HG02885 (cell line): ENCODE measurements at regions not wholly inside any gene's neighbourhood (a gene's known extent, or its start where the extent isn't known, plus 50 kb on each side); places are given as distances from the start of the nearest gene placed in this dataset.

Experiments
- ATAC-seq: cut with Tn5 transposase; IDR thresholded peaks from one replicate; pipeline ENCODE4 v1.9.1; 2021; ENCODE audit warnings: mild to moderate bottlenecking; ENCODE audit not compliant: unreplicated experiment, poor library complexity

- no peak for ATAC-seq
These were observed 93.7 kb upstream of the MYCN start for GRCh38 chr2:15846626-15847025.

- ATAC-seq, result no peak
These were observed 89.8 kb upstream of the MYCN start for GRCh38 chr2:15850534-15850933.

GRCh38 chr2:15851076-15851693, 89.2 kb upstream of the MYCN start:
- ATAC-seq, result no peak

- ATAC-seq, result no peak
These were observed 87.5 kb upstream of the MYCN start for GRCh38 chr2:15852811-15853210.

GRCh38 chr2:15853903-15854302, 86.4 kb upstream of the MYCN start:
- no peak for ATAC-seq

- no peak for ATAC-seq
These were observed 84.5 kb upstream of the MYCN start for GRCh38 chr2:15855766-15856260.

- ATAC-seq, result no peak
These were observed 84.0 kb upstream of the MYCN start for GRCh38 chr2:15856318-15856717.

- no peak for ATAC-seq
These were observed 81.9 kb upstream of the MYCN start for GRCh38 chr2:15858466-15858865.

- ATAC-seq, result no peak
These were observed 80.2 kb upstream of the MYCN start for GRCh38 chr2:15860051-15860663.

- ATAC-seq, result no peak
These were observed 79.6 kb upstream of the MYCN start for GRCh38 chr2:15860760-15861159.

GRCh38 chr2:15861172-15861822, 79.1 kb upstream of the MYCN start:
- no peak for ATAC-seq

GRCh38 chr2:15861898-15862297, 78.5 kb upstream of the MYCN start:
- no peak for ATAC-seq

GRCh38 chr2:15863089-15863488, 77.3 kb upstream of the MYCN start:
- no peak for ATAC-seq

- ATAC-seq, result no peak
These were observed 76.7 kb upstream of the MYCN start for GRCh38 chr2:15863494-15864175.

GRCh38 chr2:15864176-15864769, 76.1 kb upstream of the MYCN start:
- ATAC-seq, result no peak

- no peak for ATAC-seq
These were observed 74.4 kb upstream of the MYCN start for GRCh38 chr2:15865923-15866322.

GRCh38 chr2:15866563-15867193, 73.7 kb upstream of the MYCN start:
- ATAC-seq, result no peak

GRCh38 chr2:15867194-15868171, 72.9 kb upstream of the MYCN start:
- ATAC-seq, result no peak

- ATAC-seq, result no peak
These were observed 72.2 kb upstream of the MYCN start for GRCh38 chr2:15868186-15868585.
